GM11168 (cell line): ENCODE measurements at regions not wholly inside any gene's neighbourhood (a gene's known extent, or its start where the extent isn't known, plus 50 kb on each side); places are given as distances from the start of the nearest gene placed in this dataset.
"Not testable (repeated sequence)": the region's sequence is repeated elsewhere in the genome, so short reads cannot be mapped to it uniquely, and the experiment has no call there.

ENCODE experiments used
- in situ Hi-C: fragments of 300-500 bp; cut with MboI; formaldehyde crosslinking; loops from one replicate; pipeline ENCODE4 v1.12.0; 2022; ENCODE audit warnings: low sequenced_read_pairs; ENCODE audit not compliant: unreplicated experiment

GRCh38 chr13:95387733-95388207 is 86.5 kb upstream of the ABCC4 start:
- in situ Hi-C loops: no loop called here

- in situ Hi-C loops: no loop called here
Observed at GRCh38 chr13:95388420-95389079, 87.3 kb upstream of the ABCC4 start.

- in situ Hi-C loops: no loop called here
Observed at GRCh38 chr13:95391362-95391761, 90.1 kb upstream of the ABCC4 start.

GRCh38 chr13:95391785-95392184 is 90.5 kb upstream of the ABCC4 start:
- in situ Hi-C loops: no loop called here

- in situ Hi-C loops: no loop called here
Observed at GRCh38 chr13:95392597-95392996, 91.3 kb upstream of the ABCC4 start.

GRCh38 chr13:95403349-95404140 is 102.3 kb upstream of the ABCC4 start:
- in situ Hi-C loops: loop anchor here (5.0 kb wide), 1 partner anchor 211 kb away; no protein-coding TSS in a partner anchor

GRCh38 chr13:95404141-95404882 is 103.1 kb upstream of the ABCC4 start:
- in situ Hi-C loops: loop anchor here (5.0 kb wide), 1 partner anchor 212 kb away; no protein-coding TSS in a partner anchor

GRCh38 chr13:95406176-95406575 is 104.9 kb upstream of the ABCC4 start:
- in situ Hi-C loops: no loop called here

GRCh38 chr13:95411428-95412040 is 110.3 kb upstream of the ABCC4 start:
- in situ Hi-C loops: no loop called here

- in situ Hi-C loops: no loop called here
Observed at GRCh38 chr13:95418946-95419345, 117.7 kb upstream of the ABCC4 start.

- in situ Hi-C loops: no loop called here
Observed at GRCh38 chr13:95420501-95420900, 119.2 kb upstream of the ABCC4 start.

GRCh38 chr13:95426631-95427030 is 125.4 kb upstream of the ABCC4 start:
- in situ Hi-C loops: no loop called here

- in situ Hi-C loops: not testable (repeated sequence)
Observed at GRCh38 chr13:95430525-95430924, 122.0 kb upstream of the CLDN10 start.

- in situ Hi-C loops: no loop called here
Observed at GRCh38 chr13:95432141-95432540, 120.4 kb upstream of the CLDN10 start.

- in situ Hi-C loops: no loop called here
Observed at GRCh38 chr13:95433537-95433936, 119.0 kb upstream of the CLDN10 start.

- in situ Hi-C loops: no loop called here
Observed at GRCh38 chr13:95434111-95434510, 118.4 kb upstream of the CLDN10 start.

- in situ Hi-C loops: no loop called here
Observed at GRCh38 chr13:95437561-95437960, 115.0 kb upstream of the CLDN10 start.

- in situ Hi-C loops: no loop called here
Observed at GRCh38 chr13:95438297-95438696, 114.2 kb upstream of the CLDN10 start.

GRCh38 chr13:95440441-95441088 is 112.0 kb upstream of the CLDN10 start:
- in situ Hi-C loops: no loop called here

GRCh38 chr13:95441326-95441725 is 111.2 kb upstream of the CLDN10 start:
- in situ Hi-C loops: no loop called here
